NB4 (cell line): ENCODE measurements at regions not wholly inside any gene's neighbourhood (a gene's known extent, or its start where the extent isn't known, plus 50 kb on each side); places are given as distances from the start of the nearest gene placed in this dataset.

ENCODE experiments used
- DNase-seq: peaks from one replicate; pipeline ENCODE4 v3.0.0; 2010; ENCODE audit warnings: low read depth
- H3K4me3 ChIP-seq: one replicate; pipeline ENCODE4 v1.5.1; 2011; ENCODE audit warnings: mild to moderate bottlenecking, low read depth, low read length, moderate library complexity
- MAX ChIP-seq: IDR thresholded peaks from 2 replicates; pipeline ENCODE4 v1.6.1; 2011; ENCODE audit warnings: low read depth, low read length
- MYC ChIP-seq: IDR thresholded peaks from 2 replicates; pipeline ENCODE4 v1.6.1; 2011; ENCODE audit warnings: low read depth, low read length
- POLR2A ChIP-seq: IDR thresholded peaks from 2 replicates; pipeline ENCODE4 v1.6.1; 2011; ENCODE audit warnings: mild to moderate bottlenecking; ENCODE audit not compliant: insufficient read length; ENCODE audit errors: extremely low read depth
- TF ChIP-seq, protein P1 (sequence below): IDR thresholded peaks from one replicate; pipeline ENCODE4 v1.5.1; 2012; ENCODE audit warnings: low read depth, low read length

GRCh38 chr11:21625982-21626381, 566.9 kb upstream of the ANO5 start:
- no peak for TF ChIP-seq MAX
- TF ChIP-seq MYC = no peak
- TF ChIP-seq, protein P1, sequence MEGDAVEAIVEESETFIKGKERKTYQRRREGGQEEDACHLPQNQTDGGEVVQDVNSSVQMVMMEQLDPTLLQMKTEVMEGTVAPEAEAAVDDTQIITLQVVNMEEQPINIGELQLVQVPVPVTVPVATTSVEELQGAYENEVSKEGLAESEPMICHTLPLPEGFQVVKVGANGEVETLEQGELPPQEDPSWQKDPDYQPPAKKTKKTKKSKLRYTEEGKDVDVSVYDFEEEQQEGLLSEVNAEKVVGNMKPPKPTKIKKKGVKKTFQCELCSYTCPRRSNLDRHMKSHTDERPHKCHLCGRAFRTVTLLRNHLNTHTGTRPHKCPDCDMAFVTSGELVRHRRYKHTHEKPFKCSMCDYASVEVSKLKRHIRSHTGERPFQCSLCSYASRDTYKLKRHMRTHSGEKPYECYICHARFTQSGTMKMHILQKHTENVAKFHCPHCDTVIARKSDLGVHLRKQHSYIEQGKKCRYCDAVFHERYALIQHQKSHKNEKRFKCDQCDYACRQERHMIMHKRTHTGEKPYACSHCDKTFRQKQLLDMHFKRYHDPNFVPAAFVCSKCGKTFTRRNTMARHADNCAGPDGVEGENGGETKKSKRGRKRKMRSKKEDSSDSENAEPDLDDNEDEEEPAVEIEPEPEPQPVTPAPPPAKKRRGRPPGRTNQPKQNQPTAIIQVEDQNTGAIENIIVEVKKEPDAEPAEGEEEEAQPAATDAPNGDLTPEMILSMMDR = no peak
- TF ChIP-seq POLR2A = no peak
- peak; percentile 90 for DNase-seq
- no peak overlapping the region for H3K4me3 ChIP-seq

GRCh38 chr11:21628641-21629040, 564.2 kb upstream of the ANO5 start:
- no peak overlapping the region for H3K4me3 ChIP-seq
- DNase-seq = no peak
- TF ChIP-seq POLR2A (no peak), MYC (no peak), MAX (no peak)
- TF ChIP-seq, protein P1 = no peak

GRCh38 chr11:21630934-21631478, 561.9 kb upstream of the ANO5 start:
- H3K4me3 ChIP-seq = no peak overlapping the region
- TF ChIP-seq POLR2A = no peak
- no peak for TF ChIP-seq MYC
- TF ChIP-seq, protein P1 = no peak
- no peak for TF ChIP-seq MAX
- no peak for DNase-seq

GRCh38 chr11:21631991-21632390, 560.9 kb upstream of the ANO5 start:
- no peak for DNase-seq
- TF ChIP-seq MYC (no peak), MAX (no peak), POLR2A (no peak)
- TF ChIP-seq, protein P1 = no peak
- H3K4me3 ChIP-seq = no peak overlapping the region

DNA sequence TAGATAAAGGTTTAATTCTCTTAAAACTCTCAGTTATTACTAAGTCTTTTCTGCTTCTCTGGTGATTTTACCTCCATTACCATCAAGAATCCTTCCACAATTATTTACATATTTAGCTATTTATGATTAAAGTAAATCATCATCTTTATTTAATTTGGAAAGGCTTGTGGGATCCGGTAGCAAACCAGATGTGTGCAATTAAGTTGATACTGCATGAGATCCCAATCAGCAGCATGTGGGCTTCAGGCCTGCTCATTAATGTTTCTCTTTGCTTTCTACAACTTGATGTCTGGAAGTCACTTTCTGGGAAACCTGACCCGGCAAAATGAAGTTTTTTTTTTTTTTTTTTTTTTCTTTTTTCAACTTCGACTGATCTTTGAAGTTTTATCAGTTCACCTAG, 558.4 kb upstream of the ANO5 start:
- no peak for TF ChIP-seq MYC
- TF ChIP-seq POLR2A = no peak
- no peak for TF ChIP-seq MAX
- TF ChIP-seq, protein P1 = no peak
- DNase-seq = no peak

DNA sequence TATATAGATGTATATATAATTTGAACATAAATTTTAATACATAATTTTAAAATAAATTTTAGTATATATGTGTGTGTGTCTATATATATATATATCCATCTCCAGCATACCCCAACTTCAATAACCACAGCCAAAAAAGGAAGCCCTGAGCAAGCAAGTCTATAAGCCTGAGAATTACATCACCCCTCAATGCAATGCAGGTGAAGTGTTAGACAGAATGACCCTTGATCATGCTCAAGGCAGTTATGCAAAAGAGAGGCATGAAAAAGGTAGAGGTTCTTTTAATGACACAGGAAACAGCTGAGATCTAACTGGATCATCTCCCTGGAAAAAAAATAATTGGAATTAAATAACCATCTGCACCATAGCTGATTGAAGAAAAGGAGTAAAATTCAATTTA, 557.9 kb upstream of the ANO5 start:
- no peak overlapping the region for H3K4me3 ChIP-seq
- no peak for DNase-seq
- no peak for TF ChIP-seq MAX
- TF ChIP-seq, protein P1 = no peak
- no peak for TF ChIP-seq MYC
- no peak for TF ChIP-seq POLR2A

More for the DNA sequence above, 558.4 kb upstream of the ANO5 start:
- no peak overlapping the region for H3K4me3 ChIP-seq
